Brain microvascular endothelial cell (primary cell): ENCODE measurements at regions not wholly inside any gene's neighbourhood (a gene's known extent, or its start where the extent isn't known, plus 50 kb on each side); places are given as distances from the start of the nearest gene placed in this dataset.

Source experiments
- DNase-seq: peaks from one replicate; pipeline ENCODE4 v3.0.0-alpha.2; 2020
- H3K27ac ChIP-seq: fragments of 250-450 bp; sonication (Bioruptor Pico); 2 replicates; pipeline ENCODE4 v1.5.1; 2020; ENCODE audit warnings: mild to moderate bottlenecking, moderate library complexity
- H3K27me3 ChIP-seq: fragments of 250-450 bp; sonication (Bioruptor Pico); replicated peaks from 2 replicates; pipeline ENCODE4 v1.5.1; 2020; ENCODE audit warnings: mild to moderate bottlenecking
- H3K36me3 ChIP-seq: fragments of 250-450 bp; sonication (Bioruptor Pico); replicated peaks from 2 replicates; pipeline ENCODE4 v1.5.1; 2020; ENCODE audit warnings: mild to moderate bottlenecking
- H3K4me3 ChIP-seq: 2 replicates; pipeline ENCODE4 v1.5.1; 2011; ENCODE audit warnings: low read depth, mild to moderate bottlenecking, control low read depth, low read length, moderate library complexity
- in situ Hi-C: cut with HindIII; loops from 2 replicates; pipeline ENCODE4 v1.10.0; 2017; ENCODE audit warnings: low sequenced_read_pairs, low pct_ligation_motif_present
- TF ChIP-seq, protein P1 (sequence below): IDR thresholded peaks from 2 replicates; pipeline ENCODE4 v1.5.1; 2011; ENCODE audit warnings: low read depth, mild to moderate bottlenecking, moderate library complexity, low read length, control low read depth, inconsistent platforms; ENCODE audit errors: missing control alignments

DNA sequence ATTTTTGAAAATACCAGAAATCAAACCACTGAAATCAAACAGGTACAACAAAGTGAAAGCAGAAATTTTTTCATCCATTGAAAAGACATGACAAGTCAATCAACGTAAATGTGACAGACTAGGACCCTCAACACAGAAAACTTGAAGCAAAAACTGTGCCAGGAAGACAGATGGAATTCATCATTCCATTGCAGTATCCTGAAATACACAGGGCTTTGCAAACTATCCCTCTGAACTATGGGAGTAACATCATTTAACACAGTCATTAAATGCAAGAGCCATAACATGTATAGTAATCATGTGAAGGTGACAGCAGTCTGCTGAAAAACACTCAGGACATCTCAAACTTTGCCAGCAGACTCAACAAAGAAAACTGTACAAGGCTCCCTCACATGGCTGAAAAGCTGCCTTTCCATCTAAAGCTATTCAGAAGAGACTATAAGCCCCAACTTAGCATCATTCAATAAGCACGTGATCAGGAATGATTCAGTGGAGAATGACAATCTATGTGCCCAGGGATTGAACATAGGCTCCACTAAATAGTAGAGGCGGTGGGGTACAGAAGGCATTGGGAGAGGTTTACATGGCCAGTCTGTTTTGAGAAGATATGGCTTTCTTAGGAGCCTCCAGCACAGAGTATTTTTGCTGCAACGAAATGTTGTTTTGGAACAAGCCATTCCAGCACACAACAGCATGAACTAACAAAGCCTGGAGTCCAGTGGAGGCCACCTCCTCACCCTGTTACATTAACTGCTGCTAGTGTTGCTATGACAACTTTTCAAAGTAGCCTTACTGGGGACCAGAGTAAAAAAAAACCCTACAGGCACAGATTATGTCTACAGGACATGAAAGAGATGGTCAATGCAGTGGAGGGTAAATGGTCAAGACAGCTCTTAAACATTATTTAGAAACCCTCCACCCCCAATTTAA lies 274.5 kb upstream of the NOCT start:
- H3K4me3 ChIP-seq: no peak overlapping the region
- no peak overlapping the region for H3K27ac ChIP-seq
- TF ChIP-seq, protein P1, sequence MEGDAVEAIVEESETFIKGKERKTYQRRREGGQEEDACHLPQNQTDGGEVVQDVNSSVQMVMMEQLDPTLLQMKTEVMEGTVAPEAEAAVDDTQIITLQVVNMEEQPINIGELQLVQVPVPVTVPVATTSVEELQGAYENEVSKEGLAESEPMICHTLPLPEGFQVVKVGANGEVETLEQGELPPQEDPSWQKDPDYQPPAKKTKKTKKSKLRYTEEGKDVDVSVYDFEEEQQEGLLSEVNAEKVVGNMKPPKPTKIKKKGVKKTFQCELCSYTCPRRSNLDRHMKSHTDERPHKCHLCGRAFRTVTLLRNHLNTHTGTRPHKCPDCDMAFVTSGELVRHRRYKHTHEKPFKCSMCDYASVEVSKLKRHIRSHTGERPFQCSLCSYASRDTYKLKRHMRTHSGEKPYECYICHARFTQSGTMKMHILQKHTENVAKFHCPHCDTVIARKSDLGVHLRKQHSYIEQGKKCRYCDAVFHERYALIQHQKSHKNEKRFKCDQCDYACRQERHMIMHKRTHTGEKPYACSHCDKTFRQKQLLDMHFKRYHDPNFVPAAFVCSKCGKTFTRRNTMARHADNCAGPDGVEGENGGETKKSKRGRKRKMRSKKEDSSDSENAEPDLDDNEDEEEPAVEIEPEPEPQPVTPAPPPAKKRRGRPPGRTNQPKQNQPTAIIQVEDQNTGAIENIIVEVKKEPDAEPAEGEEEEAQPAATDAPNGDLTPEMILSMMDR: no peak
- H3K36me3 ChIP-seq: no peaks in the 10 kb centered on the region
- DNase-seq: no peak
- in situ Hi-C loops: no loop called here
- H3K27me3 ChIP-seq: no peaks in the 10 kb centered on the region

DNA sequence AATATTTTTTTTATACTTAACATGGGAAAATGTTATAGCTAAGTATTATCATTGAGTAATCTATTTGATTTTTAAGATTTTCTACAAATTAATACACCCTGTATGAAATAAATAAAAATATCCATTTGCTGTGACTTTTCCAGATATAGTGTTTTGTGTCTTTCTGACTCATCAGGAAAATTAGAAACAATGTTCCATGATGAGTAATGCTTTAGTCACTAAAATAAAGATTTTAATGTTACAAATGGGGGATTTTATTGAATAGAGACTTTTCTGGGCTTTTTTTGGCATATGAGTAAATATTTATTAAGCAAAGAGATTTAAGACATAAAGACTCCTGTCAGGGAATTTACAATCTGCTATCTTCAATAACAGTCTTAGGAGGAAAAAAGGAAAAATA lies 279.2 kb upstream of the NOCT start:
- in situ Hi-C loops: no loop called here
- no peaks in the 10 kb centered on the region for H3K36me3 ChIP-seq
- no peaks in the 10 kb centered on the region for H3K27me3 ChIP-seq
- no peak overlapping the region for H3K4me3 ChIP-seq
- H3K27ac ChIP-seq: peak overlapping the region; percentile 46
- TF ChIP-seq, protein P1: no peak
- DNase-seq: no peak

DNA sequence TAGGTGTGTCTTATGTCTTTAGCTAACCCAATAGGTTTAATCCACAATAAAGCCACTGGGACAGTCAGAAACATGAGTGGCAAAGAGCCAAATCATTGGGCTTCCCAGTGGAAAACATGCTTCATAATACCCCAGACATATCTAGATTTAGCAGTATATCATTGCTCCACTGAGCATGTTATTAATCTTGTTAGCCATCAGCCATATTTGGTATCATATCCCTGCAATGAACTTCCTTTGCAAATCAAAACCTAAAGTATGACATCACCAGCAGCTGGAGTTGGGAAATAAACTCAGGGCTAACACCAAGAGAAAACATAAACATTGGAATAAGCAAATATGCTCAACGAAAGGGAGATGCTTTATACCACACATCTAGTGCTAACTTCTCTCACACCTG lies 280.8 kb upstream of the NOCT start:
- H3K27me3 ChIP-seq: no peaks in the 10 kb centered on the region
- in situ Hi-C loops: no loop called here
- no peaks in the 10 kb centered on the region for H3K36me3 ChIP-seq
- no peak overlapping the region for H3K27ac ChIP-seq
- no peak overlapping the region for H3K4me3 ChIP-seq
- TF ChIP-seq, protein P1: no peak
- DNase-seq: peak; percentile 57

DNA sequence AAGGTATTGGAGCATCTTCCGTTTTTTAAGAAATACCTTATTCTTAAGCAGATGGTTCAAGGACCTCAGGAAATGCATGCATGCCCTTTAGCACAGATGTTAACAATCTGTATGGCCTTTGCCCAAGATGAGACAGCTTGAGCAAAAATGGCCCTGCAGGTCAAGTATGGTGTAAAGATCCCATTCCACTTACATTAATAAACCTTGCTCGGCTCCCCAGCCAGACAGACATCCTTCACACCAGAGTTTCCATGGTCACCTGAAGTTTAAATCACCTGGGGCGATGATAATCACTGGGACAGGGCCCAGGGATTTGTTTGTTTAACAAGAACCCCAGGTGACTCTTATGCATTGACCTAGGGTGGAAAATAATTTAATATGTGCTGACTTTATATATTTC lies 287.0 kb upstream of the NOCT start:
- Histone ChIP-seq H3K36me3 (no peaks in the 10 kb centered on the region), H3K27me3 (no peaks in the 10 kb centered on the region), H3K27ac (no peak overlapping the region), H3K4me3 (no peak overlapping the region)
- in situ Hi-C loops: no loop called here
- TF ChIP-seq, protein P1: no peak
- DNase-seq: no peak

DNA sequence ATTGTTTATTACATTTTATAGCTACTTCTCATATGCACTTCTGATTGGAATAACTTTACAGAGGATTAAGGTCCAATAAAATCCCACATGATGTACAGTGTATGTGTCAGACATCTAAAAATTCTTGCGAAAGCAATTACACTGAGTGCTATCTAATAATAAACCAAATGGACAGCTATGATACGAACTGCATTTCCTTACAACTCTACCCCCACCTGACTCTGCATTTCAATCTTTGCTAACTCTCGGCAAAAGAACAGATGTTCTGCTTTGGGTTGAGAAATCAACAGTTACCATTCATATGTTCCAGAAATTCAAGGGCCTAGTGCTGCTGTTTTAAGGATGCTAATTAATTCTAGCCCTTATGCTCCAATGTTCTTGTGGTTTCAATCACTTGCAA lies 287.9 kb upstream of the NOCT start:
- H3K4me3 ChIP-seq: no peak overlapping the region
- no peak for DNase-seq
- TF ChIP-seq, protein P1: no peak
- H3K36me3 ChIP-seq: no peaks in the 10 kb centered on the region
- in situ Hi-C loops: no loop called here
- no peak overlapping the region for H3K27ac ChIP-seq
- no peaks in the 10 kb centered on the region for H3K27me3 ChIP-seq
